ENCODE measurements at regions not wholly inside any gene's neighbourhood (a gene's known extent, or its start where the extent isn't known, plus 50 kb on each side); places are given as distances from the start of the nearest gene placed in this dataset.

GRCh38 chr5:168088410-168089173 lies 202.9 kb upstream of the WWC1 start:
- peaks cover 0 to 7% (median 0%) of the 10 kb centered on the region in 3 donors for H3K9me3 ChIP-seq (ENCODE audit: control extremely low read depth in 1 of 3, control insufficient read depth in 2 of 3, insufficient read depth in 1 of 3, low read length in 2 of 3)
- H3K4me3 Mint-ChIP-seq, result no peak overlapping the region
- no peak for TF ChIP-seq CTCF (IDR thresholded peaks at IDR 0.05)
- TF ChIP-seq EZH2 (IDR thresholded peaks at IDR 0.05; ENCODE audit: borderline replicate concordance, insufficient read depth, low read depth, low read length, poor library complexity, severe bottlenecking), result no peak
- no peaks in the 10 kb centered on the region for H3K36me3 ChIP-seq (replicated peaks in 1 of 2; ENCODE audit: control extremely low read depth in 1 of 2, control insufficient read depth in 1 of 2, extremely low read depth in 1 of 2, insufficient read depth in 2 of 2, low read length in 1 of 2)
- WGBS (ENCODE audit: insufficient coverage), result 100% methylated on average over 6 of the region's 13 CpGs
- H3K9ac ChIP-seq (ENCODE audit: low read length), result no peak overlapping the region
- ChIA-PET CTCF (no interaction called here), POLR2A (no interaction called here)
- H4K20me1 ChIP-seq (ENCODE audit: control insufficient read depth, insufficient read depth, low read length, poor library complexity, severe bottlenecking), result no peaks in the 10 kb centered on the region
- H3K27ac ChIP-seq (ENCODE audit: low read length in 2 of 2), result no peak overlapping the region
- H3K9me3 Mint-ChIP-seq (ENCODE audit: insufficient read depth), result peaks cover 2% of the 10 kb centered on the region
- no peak overlapping the region for H3K27ac Mint-ChIP-seq
- H2AFZ ChIP-seq (ENCODE audit: insufficient read depth, low read depth, low read length, poor library complexity, severe bottlenecking), result no peak overlapping the region
- no peaks in the 10 kb centered on the region for H3K4me1 ChIP-seq (ENCODE audit: control insufficient read depth in 2 of 2, insufficient read depth in 2 of 2, low read length in 2 of 2)
- intact Hi-C loops (cut with micrococcal nuclease), result no loop called here
- no peak overlapping the region for H3K4me3 ChIP-seq (ENCODE audit: control extremely low read depth in 1 of 5, extremely low read depth in 1 of 5, insufficient read depth in 1 of 5, low read depth in 2 of 5, low read length in 4 of 5)
- no peak overlapping the region for H3K4me2 ChIP-seq (replicated peaks; ENCODE audit: low read depth, low read length, poor library complexity, severe bottlenecking)
- H3K79me2 ChIP-seq (ENCODE audit: control insufficient read depth, insufficient read depth, low read length), result no peaks in the 10 kb centered on the region
- no peaks in the 10 kb centered on the region for H3K27me3 ChIP-seq (replicated peaks in 1 of 4; ENCODE audit: control extremely low read depth in 1 of 4, control insufficient read depth in 3 of 4, insufficient read depth in 4 of 4, low read length in 3 of 4)
- no peak for DNase-seq
- no peaks in the 10 kb centered on the region for H3K4me1 Mint-ChIP-seq
- peaks cover 3% of the 10 kb centered on the region for H3K27me3 Mint-ChIP-seq
- ATAC-seq (ENCODE audit: low read depth), result no peak

- H2AFZ ChIP-seq (ENCODE audit: insufficient read depth, low read depth, low read length, poor library complexity, severe bottlenecking), result no peak overlapping the region
- no peak overlapping the region for H3K9ac ChIP-seq (ENCODE audit: low read length)
- intact Hi-C loops (cut with micrococcal nuclease), result no loop called here
- H3K4me1 ChIP-seq (ENCODE audit: control insufficient read depth in 2 of 2, insufficient read depth in 2 of 2, low read length in 2 of 2), result no peaks in the 10 kb centered on the region
- no peak overlapping the region for H3K27ac ChIP-seq (ENCODE audit: low read length in 2 of 2)
- H3K4me3 ChIP-seq (ENCODE audit: control extremely low read depth in 1 of 5, extremely low read depth in 1 of 5, insufficient read depth in 1 of 5, low read depth in 2 of 5, low read length in 4 of 5), result no peak overlapping the region
- 91% methylated on average over 2 of the region's 4 CpGs for WGBS (ENCODE audit: insufficient coverage)
- no peaks in the 10 kb centered on the region for H3K9me3 Mint-ChIP-seq (ENCODE audit: insufficient read depth)
- H3K4me2 ChIP-seq (replicated peaks; ENCODE audit: low read depth, low read length, poor library complexity, severe bottlenecking), result no peak overlapping the region
- POLR2A ChIA-PET, result no interaction called here
- DNase-seq, result no peak
- TF ChIP-seq EZH2 (IDR thresholded peaks at IDR 0.05; ENCODE audit: borderline replicate concordance, insufficient read depth, low read depth, low read length, poor library complexity, severe bottlenecking), result no peak
- no peak for TF ChIP-seq CTCF (IDR thresholded peaks at IDR 0.05)
- H3K27me3 ChIP-seq (replicated peaks in 1 of 4; ENCODE audit: control extremely low read depth in 1 of 4, control insufficient read depth in 3 of 4, insufficient read depth in 4 of 4, low read length in 3 of 4), result no peaks in the 10 kb centered on the region
- H3K4me3 Mint-ChIP-seq, result no peak overlapping the region
- H3K4me1 Mint-ChIP-seq, result no peaks in the 10 kb centered on the region
- ATAC-seq (ENCODE audit: low read depth), result no peak
- CTCF ChIA-PET, result no interaction called here
- peaks cover 0 to 7% (median 0%) of the 10 kb centered on the region in 3 donors for H3K9me3 ChIP-seq (ENCODE audit: control extremely low read depth in 1 of 3, control insufficient read depth in 2 of 3, insufficient read depth in 1 of 3, low read length in 2 of 3)
- H4K20me1 ChIP-seq (ENCODE audit: control insufficient read depth, insufficient read depth, low read length, poor library complexity, severe bottlenecking), result no peaks in the 10 kb centered on the region
- no peaks in the 10 kb centered on the region for H3K79me2 ChIP-seq (ENCODE audit: control insufficient read depth, insufficient read depth, low read length)
- H3K27me3 Mint-ChIP-seq, result peaks cover 3% of the 10 kb centered on the region
- no peaks in the 10 kb centered on the region for H3K36me3 ChIP-seq (replicated peaks in 1 of 2; ENCODE audit: control extremely low read depth in 1 of 2, control insufficient read depth in 1 of 2, extremely low read depth in 1 of 2, insufficient read depth in 2 of 2, low read length in 1 of 2)
- no peak overlapping the region for H3K27ac Mint-ChIP-seq
Observed at GRCh38 chr5:168089201-168089887, 202.1 kb upstream of the WWC1 start.
